Activated CD4-positive, alpha-beta T cell treated with anti-CD3 and anti-CD28 coated beads for 1 hour (primary cell): ENCODE measurements at regions not wholly inside any gene's neighbourhood (a gene's known extent, or its start where the extent isn't known, plus 50 kb on each side); places are given as distances from the start of the nearest gene placed in this dataset.

Source experiments
- DNase-seq: peaks from one replicate; pipeline ENCODE4 v3.0.0-alpha.2; 2020

- no peak for DNase-seq
Observed at GRCh38 chr16:7183768-7184167, 148.9 kb upstream of the RBFOX1 start.

GRCh38 chr16:7182510-7183109 lies 150.0 kb upstream of the RBFOX1 start:
- no peak for DNase-seq

- no peak for DNase-seq
Observed at GRCh38 chr16:7177875-7178274, 154.8 kb upstream of the RBFOX1 start.

- no peak for DNase-seq
Observed at GRCh38 chr16:7171151-7171550, 161.5 kb upstream of the RBFOX1 start.

- DNase-seq, result no peak
Observed at GRCh38 chr16:7167626-7168025, 165.0 kb upstream of the RBFOX1 start.

- no peak for DNase-seq
Observed at GRCh38 chr16:7161891-7162290, 170.8 kb upstream of the RBFOX1 start.

- DNase-seq, result no peak
Observed at GRCh38 chr16:7160093-7160492, 172.6 kb upstream of the RBFOX1 start.

- DNase-seq, result no peak
Observed at GRCh38 chr16:7158481-7158880, 174.2 kb upstream of the RBFOX1 start.

- DNase-seq, result no peak
Observed at GRCh38 chr16:7150230-7150629, 182.4 kb upstream of the RBFOX1 start.

GRCh38 chr16:7148606-7149005 lies 184.0 kb upstream of the RBFOX1 start:
- no peak for DNase-seq

GRCh38 chr16:7140899-7141298 lies 191.7 kb upstream of the RBFOX1 start:
- DNase-seq, result no peak

GRCh38 chr16:7137560-7138330 lies 194.9 kb upstream of the RBFOX1 start:
- no peak for DNase-seq

GRCh38 chr16:7132465-7132864 lies 200.2 kb upstream of the RBFOX1 start:
- no peak for DNase-seq

GRCh38 chr16:7124701-7125100 lies 207.9 kb upstream of the RBFOX1 start:
- DNase-seq, result no peak

GRCh38 chr16:7124242-7124641 lies 208.4 kb upstream of the RBFOX1 start:
- no peak for DNase-seq

- DNase-seq, result no peak
Observed at GRCh38 chr16:7116734-7117133, 215.9 kb upstream of the RBFOX1 start.

- no peak for DNase-seq
Observed at GRCh38 chr16:7115898-7116297, 216.7 kb upstream of the RBFOX1 start.

GRCh38 chr16:7113949-7114348 lies 218.7 kb upstream of the RBFOX1 start:
- DNase-seq, result no peak

- DNase-seq, result no peak
Observed at GRCh38 chr16:7113395-7113794, 219.2 kb upstream of the RBFOX1 start.

GRCh38 chr16:7111265-7111664 lies 221.4 kb upstream of the RBFOX1 start:
- DNase-seq, result no peak

GRCh38 chr16:7107436-7107835 lies 225.2 kb upstream of the RBFOX1 start:
- no peak for DNase-seq

GRCh38 chr16:7103056-7103455 lies 229.6 kb upstream of the RBFOX1 start:
- no peak for DNase-seq

GRCh38 chr16:7101054-7101453 lies 231.6 kb upstream of the RBFOX1 start:
- DNase-seq, result no peak

- DNase-seq, result no peak
Observed at GRCh38 chr16:7097518-7097917, 235.1 kb upstream of the RBFOX1 start.

GRCh38 chr16:7093511-7093910 lies 239.1 kb upstream of the RBFOX1 start:
- no peak for DNase-seq
